ENCODE measurements at regions not wholly inside any gene's neighbourhood (a gene's known extent, or its start where the extent isn't known, plus 50 kb on each side); places are given as distances from the start of the nearest gene placed in this dataset.

GRCh38 chr4:160880180-160880579, 1283.6 kb downstream of the FSTL5 start:
- TF ChIP-seq POLR2AphosphoS5 (IDR thresholded peaks at IDR 0.05; ENCODE audit: low read depth, low read length) (no peak), SIN3A (IDR thresholded peaks at IDR 0.05; ENCODE audit: borderline replicate concordance, insufficient read depth, low read depth, low read length) (no peak), TCF7L2 (IDR thresholded peaks at IDR 0.05; ENCODE audit: low read depth, low read length) (no peak)
- TF ChIP-seq, protein P1, sequence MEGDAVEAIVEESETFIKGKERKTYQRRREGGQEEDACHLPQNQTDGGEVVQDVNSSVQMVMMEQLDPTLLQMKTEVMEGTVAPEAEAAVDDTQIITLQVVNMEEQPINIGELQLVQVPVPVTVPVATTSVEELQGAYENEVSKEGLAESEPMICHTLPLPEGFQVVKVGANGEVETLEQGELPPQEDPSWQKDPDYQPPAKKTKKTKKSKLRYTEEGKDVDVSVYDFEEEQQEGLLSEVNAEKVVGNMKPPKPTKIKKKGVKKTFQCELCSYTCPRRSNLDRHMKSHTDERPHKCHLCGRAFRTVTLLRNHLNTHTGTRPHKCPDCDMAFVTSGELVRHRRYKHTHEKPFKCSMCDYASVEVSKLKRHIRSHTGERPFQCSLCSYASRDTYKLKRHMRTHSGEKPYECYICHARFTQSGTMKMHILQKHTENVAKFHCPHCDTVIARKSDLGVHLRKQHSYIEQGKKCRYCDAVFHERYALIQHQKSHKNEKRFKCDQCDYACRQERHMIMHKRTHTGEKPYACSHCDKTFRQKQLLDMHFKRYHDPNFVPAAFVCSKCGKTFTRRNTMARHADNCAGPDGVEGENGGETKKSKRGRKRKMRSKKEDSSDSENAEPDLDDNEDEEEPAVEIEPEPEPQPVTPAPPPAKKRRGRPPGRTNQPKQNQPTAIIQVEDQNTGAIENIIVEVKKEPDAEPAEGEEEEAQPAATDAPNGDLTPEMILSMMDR (IDR thresholded peaks at IDR 0.05) = no peak
- TF ChIP-seq, protein P2, sequence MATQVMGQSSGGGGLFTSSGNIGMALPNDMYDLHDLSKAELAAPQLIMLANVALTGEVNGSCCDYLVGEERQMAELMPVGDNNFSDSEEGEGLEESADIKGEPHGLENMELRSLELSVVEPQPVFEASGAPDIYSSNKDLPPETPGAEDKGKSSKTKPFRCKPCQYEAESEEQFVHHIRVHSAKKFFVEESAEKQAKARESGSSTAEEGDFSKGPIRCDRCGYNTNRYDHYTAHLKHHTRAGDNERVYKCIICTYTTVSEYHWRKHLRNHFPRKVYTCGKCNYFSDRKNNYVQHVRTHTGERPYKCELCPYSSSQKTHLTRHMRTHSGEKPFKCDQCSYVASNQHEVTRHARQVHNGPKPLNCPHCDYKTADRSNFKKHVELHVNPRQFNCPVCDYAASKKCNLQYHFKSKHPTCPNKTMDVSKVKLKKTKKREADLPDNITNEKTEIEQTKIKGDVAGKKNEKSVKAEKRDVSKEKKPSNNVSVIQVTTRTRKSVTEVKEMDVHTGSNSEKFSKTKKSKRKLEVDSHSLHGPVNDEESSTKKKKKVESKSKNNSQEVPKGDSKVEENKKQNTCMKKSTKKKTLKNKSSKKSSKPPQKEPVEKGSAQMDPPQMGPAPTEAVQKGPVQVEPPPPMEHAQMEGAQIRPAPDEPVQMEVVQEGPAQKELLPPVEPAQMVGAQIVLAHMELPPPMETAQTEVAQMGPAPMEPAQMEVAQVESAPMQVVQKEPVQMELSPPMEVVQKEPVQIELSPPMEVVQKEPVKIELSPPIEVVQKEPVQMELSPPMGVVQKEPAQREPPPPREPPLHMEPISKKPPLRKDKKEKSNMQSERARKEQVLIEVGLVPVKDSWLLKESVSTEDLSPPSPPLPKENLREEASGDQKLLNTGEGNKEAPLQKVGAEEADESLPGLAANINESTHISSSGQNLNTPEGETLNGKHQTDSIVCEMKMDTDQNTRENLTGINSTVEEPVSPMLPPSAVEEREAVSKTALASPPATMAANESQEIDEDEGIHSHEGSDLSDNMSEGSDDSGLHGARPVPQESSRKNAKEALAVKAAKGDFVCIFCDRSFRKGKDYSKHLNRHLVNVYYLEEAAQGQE (IDR thresholded peaks at IDR 0.05; ENCODE audit: insufficient read depth in 1 of 2, low read depth in 2 of 2, low read length in 1 of 2) = no peak

Data from Panc1 (cell line).